Right renal cortex interstitium (tissue), 3 donors: ENCODE measurements at regions not wholly inside any gene's neighbourhood (a gene's known extent, or its start where the extent isn't known, plus 50 kb on each side); places are given as distances from the start of the nearest gene placed in this dataset.

Source experiments
- DNase-seq, 3 donors: peaks; one replicate each; pipeline ENCODE4 v3.0.0-alpha.2; 2013; ENCODE audit warnings: low read depth in 3 of 3, low spot score in 2 of 3

DNA sequence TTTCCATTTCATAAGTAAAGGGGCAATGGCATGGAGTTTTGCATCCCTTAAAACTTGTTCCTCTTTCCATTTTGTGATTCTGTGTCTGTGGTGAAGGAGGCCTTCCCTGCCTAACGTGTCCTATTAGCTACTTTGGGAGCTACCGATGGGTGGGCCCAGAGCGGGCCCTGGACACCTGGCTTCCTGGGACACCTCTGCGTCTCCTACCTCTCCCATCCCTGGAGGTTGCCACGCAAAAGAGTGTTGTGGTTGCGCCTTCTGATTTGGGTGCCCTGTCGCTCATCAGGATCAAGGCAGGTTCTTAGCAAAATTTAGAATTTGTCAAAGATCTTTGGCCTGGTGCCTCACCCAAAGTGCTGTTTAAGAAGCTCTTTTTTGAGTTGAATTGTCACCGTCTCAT, 116.4 kb upstream of the CACNA1E start:
- DNase-seq = no peak

DNA sequence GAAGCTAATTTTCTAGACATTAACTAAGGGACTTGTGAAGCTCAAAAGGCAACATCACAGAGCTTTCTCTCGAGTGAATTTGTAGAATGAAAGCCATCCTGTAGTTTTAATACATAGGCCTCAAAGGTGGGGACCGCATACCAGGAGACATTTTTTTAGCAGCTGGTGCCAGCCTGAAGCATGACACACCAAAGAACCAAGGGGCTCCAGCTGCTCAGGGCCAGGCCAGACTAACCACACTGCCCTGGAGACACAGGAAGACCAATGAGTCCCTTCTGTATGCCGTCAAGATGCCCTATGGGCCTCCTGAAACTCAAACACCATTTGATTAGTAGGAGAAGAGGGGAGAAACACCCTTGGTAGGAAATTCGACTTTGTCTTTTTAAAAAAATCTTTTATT, 113.9 kb upstream of the CACNA1E start:
- no peak for DNase-seq

DNA sequence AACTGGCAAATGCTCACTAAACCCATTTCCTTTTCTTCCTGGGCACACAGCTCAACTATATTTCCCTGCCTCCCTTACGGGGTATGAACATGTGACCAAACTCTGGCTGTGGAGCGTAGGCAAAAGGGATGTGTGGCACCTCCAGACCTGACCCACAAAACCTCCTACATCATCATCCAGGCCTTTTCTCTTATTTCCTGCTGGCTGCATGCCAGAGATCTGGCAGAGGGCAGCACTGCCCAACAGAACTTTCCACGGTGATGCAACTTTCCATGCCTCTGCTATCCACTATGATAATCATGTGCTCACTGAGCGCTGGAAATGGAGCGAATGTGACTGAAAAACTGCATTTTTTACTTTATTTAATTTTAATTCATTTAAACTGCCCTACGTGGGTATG, 99.6 kb upstream of the CACNA1E start:
- DNase-seq = no peak

DNA sequence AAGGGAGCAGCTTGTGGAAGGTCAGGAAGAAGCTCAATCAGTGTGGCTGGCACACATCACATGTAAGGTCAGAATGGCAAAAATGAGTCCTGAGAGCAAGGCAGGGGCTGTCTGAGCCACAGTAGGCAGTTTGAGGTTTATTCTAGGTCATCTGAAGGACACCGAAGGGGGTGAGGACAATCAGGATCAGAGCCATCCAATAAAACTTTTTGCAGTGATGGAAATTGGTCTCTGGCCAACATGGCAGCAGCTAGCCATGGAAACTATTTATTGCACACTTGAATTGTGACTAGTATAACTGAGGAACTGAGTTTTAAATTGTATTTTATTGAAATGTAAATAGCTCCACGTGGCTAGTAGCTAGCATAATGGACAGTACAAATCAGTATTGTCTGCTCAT, 97.0 kb upstream of the CACNA1E start:
- no peak for DNase-seq

DNA sequence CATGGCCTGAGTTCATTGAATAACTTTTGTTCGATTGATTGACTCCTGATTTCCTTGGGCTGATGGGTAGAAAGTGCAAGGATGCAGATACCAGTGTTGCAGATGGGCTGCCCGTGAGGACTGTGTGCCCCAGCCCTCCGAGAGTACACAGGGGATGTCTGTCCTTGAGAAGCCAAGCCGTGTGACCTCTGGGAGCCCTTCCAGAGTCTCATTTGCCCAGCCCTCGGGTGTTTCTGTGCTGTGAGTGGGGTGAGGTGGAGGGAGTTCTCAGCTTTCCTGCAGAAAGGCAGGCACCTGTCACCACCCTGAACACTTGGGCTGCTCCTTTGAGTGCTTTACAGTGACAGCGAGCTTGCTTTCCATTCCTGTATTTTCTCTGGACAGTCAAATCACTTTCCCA, 96.4 kb upstream of the CACNA1E start:
- no peak for DNase-seq

DNA sequence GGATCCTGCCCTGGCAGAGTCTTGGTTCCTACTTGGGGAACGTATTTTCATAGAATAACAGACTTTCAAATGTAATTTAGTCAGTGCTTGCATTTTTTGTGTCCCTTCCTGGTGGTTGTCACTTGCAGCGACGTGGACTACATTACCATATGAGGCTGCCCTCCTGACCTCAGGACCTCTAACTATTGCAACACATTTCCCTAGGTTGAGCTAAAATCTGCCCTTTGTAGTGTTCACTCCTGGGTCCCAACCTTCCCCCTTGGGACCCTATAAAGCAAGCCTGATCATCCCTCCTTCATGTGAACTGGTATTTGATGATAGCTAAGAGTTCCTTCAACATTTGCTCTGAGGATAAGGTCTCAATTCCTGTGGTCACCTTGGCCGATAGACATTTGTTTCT, 95.6 kb upstream of the CACNA1E start:
- DNase-seq = no peak

DNA sequence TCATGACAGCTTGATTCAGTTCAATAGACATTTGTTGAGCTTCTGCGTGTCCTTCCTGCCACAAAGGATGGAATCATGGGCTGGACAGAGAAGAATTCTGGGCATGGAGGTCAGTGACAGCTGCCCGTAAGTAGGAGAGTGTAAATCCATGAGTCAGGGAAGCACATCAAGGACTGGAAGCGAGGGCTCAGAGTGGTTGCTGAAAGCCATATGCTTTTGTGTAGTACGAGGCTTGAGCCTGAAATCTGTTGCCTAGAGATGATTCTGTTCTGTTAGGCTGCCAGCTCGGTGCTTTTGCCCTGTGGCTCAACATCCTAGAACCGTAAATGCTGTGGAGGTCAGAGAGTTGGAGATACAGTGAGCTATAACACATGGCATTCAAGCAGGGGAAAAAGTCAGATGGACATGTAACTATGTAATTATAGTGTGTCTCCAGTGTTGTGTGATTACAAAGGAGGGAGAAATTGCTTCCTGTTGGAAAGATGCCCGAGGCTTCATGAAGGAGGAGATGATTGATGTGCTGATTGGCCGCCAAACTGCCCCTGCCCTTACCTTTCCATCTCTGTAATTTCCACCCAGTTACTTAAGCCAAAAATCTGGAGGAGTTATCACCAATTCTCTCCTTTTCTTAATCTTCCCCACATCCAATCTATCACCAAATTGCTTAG, 92.8 kb upstream of the CACNA1E start:
- no peak for DNase-seq

DNA sequence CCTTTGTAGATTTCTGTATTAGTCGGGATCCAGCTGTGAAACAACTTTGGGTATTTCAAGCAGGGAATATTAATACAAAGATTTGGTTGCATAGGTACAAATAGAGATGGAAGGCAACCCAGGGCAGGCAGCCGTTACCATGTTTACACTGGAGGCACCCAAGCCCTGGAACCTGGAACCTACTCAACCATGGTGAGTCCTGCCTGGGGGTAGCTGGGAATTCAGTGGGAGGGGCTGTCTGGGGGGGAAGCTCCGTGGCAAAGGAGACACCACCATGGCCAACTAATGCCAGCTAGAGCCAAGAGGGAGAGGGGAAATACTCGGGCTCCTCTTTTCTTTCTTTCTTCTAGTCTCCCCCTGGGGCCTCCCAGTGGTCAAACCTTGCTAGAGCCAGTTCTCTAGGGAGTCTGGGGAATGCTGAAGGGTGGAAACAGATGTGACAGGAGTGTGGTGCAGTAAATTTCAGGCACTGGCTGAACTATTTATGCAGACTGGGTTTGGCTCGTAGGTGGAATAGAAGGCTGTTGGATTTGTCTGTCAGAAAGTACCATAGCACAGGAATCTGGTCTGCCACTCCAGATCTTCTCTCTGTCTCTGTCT, 91.9 kb upstream of the CACNA1E start:
- no peak for DNase-seq

DNA sequence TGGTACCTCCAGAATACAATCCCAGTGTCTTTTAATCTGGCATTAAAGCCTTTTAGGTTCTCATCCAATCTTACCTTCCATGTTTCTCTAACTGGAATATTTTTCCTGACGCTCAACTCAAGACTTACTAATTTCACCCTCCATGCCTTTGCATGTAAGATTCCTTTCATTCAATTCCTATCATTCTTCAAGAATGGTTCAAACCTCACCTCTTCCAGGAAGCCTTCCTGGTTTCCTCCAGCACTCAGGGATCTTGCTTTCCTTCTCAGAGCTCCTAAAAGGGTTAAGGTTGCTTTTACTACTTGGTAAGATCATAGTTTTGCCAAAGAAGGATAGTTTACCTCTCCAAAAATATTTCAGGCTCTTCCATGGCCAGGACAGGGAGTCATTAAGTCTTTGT, 91.2 kb upstream of the CACNA1E start:
- no peak for DNase-seq

DNA sequence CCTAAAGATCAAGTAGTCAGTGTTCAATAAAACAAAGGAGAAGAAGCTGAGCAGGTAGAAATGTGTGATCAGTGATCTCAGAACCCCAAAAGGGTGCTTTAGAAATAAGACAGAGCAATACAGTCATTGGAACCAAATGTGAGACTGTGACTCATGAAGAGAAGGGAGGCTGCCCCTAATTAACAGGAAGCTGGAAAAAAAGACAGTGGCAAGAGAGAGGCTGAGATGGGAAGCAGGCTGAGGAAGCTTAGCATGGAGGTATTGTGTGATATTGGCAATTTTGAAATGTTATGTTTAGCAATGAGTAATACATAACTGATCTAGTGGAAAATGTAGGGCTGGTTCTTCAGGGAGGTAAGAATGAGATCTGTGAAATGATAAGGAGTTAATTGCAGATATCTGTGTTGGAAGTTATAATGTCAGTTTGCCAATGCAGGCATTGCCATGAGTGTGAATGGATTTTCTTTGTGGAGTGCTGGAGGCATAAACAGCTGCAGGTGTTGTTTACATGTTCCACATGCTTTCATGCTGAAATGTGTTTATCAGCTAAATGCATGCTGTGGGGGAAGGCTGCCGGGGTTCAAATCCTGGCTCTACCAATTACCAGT, 90.6 kb upstream of the CACNA1E start:
- no peak for DNase-seq

DNA sequence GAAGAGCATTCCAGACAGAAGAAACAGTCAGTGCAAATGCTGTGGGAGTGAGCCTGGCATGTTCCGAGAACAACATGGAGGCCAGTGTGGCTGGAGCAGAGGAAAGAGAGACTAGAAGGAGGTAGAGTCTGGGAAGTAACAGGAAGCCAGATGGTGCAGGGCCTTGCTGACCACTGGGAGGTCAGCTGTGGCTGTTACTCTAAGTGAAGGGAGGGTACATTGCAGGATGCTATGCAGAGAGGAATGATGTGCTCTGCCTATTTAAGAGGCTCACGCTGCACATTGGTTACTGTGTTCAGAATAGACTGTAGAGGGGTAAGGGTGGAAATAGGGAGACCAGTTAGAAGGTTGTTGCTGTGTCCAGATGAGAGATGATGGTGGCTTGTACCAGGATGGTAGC, 88.6 kb upstream of the CACNA1E start:
- no peak for DNase-seq

DNA sequence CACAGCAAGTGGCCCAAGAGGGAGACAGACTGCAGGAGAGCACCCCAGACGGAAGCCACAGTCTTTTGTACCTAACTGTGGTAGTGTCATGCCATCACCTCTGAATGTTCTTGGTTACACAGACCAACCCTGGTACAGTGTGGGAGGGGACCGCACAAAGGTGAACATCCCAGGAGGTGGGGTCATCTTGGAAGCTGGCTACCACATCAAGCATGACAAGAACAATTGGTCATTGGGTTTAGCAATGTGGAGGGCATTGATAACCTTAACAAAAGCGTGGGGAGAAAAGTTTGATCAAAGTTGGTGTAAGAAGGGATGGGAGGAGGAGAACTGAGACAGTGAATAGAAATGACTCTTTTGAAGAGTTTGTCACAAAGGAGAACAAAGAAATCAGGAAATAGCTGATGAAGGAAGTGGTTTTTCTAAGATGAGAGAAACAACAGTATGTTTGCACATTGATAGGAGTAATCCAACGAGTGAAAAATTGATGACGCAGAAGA, 87.1 kb upstream of the CACNA1E start:
- no peak for DNase-seq

DNA sequence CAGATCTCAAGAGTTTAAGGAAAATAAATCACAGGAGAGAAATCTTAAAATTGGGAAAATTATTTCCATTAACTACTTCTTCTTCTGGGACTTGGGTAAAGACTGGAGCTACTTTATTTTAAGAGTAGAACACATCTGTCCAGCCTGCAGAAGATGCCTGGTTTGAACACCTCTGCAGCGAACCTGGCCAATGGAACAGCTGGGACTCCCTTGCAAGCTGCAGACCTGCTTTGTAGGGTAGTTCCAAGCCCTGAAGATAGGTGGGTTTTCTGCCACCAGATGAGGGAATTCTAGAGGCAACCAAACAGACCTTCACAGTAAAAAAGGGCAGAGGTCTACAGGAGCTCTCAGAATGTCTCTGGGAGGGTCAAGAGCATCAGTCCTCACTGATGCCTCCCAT, 86.5 kb upstream of the CACNA1E start:
- DNase-seq = no peak

DNA sequence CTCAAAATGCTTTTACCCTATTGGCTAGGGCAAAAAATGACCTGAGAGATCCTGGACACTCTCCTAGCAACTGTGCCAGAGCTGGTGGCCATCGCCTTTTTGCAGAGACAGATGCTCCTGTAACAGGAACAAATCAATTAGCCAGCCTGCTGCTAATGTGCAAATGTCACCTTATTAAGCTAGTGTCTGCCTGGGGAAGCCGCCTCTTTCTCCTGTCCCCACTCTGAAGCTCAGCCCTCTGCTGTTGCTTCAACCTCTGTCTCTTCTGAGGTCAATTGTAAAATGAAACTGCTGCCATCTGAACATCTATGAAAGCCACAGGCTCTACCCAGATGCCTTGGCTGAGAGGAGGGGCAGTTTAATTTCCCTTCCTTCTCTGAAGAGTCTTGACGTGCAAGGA, 85.5 kb upstream of the CACNA1E start:
- DNase-seq = no peak

DNA sequence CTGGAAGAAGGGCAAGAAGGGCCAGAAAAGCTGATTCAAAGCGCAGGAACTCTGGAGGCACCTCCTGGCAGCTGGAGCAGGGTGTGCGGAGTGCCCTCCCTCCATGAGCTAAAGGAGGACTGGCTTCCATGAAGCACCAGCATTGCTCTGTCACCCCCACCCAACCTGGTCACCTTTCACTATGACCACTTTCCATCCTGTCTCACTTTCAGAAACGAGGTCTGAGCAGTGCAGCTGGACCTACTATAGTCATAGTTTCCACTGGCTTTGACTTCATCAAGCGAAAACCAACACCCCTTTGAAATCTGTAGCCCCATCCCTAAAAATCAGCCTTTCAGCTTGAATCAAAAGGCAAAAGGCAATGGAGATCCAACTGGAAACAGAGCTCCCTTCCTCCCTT, 84.8 kb upstream of the CACNA1E start:
- no peak for DNase-seq

DNA sequence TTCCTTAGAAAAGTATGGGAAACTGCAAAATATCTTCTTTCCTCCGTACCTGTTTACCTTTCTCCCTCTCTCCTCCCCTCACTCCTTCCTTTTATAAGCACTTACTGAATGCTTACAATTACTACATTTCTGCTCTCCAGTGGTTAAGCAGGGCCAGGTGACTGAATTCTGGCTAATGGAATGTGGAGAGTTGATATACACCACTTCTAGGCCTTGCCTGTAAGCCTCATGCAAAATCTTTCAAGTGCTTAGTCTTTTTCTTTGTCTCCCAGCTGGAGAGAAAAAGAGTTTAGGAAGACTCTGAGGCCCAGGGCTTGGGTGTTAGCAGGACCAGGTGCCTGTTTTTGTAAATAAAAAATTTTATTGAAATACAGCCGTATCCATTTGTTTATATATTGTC, 77.7 kb upstream of the CACNA1E start:
- DNase-seq = no peak

DNA sequence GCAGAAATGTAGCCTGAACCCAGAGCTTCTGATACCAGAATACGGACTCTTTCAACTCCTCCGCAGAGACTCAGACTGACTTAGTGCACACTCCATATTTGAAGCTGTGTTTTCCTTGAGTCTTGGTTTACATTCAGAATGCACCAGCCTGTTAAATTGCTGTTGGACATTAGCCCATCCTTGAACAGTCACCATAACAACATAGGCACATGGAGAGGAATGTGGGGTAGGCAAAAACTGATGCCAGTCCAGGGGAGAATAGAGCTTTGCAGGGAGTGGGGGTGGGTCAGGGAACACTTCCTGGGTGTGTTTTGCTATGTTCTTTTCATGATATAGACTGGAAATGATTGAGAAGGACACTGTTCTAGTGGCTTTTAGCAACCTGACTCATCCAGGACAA, 76.3 kb upstream of the CACNA1E start:
- no peak for DNase-seq

DNA sequence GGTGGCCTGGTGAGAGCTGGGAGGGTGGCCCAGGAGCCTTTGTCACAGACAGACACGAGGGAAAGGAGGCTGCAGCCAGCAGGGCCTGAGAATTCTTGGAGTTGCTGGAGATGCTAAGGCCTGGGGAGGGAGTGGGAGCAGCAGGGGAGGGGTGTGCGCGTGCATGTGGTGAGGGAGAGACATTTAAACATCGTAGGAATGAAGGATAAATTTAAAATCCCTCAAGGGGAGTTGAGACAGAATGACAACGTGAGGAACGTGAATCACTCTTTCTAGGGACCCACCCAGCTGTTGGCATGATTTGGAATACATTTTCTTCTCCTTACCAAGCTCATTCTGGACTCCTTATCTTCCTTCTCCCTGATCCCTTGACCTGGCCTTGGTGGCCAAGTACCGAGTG, 73.3 kb upstream of the CACNA1E start:
- no peak for DNase-seq

DNA sequence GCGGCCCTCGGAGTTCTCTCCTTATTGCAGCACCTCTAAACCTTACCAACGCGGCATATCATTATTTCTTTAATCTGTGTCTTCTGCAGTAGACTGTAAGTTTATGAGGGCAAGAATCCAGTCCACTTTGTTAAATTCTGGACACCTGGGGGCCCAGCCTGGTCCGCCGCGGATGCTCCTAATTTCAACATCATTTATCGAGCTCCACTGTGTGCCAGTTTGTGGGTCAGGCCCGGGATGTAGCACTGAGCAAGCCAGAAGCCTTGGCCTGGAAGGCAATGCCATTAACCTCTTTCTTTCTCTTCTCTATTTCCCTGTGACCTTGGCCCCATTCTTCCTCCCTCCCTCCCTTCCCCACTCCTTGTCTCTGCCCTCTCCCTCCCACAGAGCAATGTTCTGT, 70.6 kb upstream of the CACNA1E start:
- DNase-seq = no peak

DNA sequence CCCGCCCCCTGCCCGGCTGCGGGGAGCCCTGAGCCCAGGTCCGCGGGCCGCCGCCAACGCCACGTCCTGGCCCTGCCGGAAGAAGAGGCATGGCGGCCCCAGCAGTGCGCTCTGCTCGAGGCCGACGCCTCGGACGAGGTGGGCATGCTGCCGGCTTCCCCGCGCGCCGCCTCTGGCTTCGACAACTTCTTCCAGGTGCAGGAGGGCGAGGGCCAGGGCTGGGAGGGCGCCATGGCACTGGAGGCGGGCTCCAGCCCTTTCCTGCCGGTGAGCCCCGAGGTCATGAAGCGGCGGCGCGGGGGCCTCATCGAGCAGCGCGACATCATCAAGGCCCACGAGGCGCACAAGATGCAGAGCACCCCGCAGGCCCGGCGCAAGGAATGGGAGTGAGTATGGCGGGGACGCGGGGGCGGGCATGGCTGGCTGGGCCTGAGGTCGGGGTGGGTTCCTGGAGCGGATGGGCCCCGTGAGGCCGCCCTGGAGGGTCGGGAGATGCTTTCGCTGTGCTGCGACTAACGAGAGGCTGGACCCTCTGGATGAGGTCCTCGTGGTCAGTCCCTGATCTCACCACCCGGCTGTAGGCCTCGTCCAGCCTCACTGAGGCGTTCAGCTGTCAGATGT, 70.0 kb upstream of the CACNA1E start:
- no peak for DNase-seq

DNA sequence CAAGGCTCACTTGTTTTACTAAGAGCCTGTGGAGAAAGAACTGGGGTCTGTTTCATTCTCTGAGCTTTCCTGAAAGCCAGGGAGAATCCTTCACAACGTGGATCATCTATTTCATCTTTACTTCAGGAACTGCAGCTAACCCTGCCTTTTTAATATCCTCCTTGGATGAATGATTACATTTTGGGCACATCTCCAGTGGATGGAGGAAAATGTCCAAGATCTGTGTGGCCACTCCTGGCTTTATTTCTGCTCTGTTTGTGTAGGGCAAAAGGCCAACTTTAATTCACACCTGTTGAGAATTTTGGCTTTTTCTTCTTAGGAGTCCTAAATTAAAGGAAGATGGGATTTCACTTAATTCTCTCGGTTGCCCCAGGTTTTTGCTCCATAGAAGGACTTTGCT, 69.5 kb upstream of the CACNA1E start:
- no peak for DNase-seq

DNA sequence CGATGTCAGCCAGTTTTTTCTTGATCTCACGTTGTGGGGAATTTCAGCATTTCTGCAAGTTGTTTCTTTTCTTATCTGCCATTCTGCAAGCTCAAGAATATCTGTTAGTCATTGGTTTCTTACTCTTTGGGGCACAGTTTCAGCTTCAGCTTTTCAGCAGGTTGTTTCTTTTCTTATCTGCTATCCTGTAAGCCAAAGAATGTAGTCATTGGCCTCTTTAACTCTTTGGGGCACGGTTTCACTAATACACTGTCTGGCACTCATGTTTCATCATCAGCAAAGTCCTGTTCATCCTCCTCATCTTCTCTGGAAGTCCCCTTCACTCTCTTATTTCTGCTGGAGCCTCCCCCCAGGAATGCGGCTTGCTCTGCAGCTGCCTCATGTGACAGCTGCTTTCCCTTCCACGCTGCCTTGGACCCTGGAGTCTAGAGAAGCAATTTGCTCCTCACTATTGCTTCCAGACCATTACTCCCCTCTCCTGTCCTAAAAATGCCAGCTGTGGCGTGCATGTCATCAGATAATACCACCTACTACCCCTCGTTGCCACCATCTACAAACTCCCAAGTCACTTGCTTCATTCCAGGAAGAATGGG, 67.0 kb upstream of the CACNA1E start:
- no peak for DNase-seq
